ENCODE measurements at regions not wholly inside any gene's neighbourhood (a gene's known extent, or its start where the extent isn't known, plus 50 kb on each side); places are given as distances from the start of the nearest gene placed in this dataset.

DNA sequence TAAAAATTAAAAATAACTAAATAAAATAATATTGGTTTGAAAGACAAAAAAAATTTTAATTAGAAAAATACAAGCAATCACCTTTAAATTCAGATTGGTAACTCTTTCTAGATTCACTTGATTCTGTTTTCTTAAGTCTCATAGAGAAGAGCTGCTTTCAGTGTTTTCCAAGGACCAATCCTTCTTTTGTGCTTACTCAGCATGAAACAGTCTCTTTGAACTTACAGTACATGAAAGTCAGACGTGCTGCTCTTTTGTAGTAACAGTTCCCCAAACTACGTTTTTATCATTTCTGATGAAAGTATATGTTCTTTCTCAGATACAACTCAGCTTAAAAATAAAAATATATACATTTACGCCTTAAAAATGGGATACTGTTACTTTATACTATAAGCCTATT lies 171.9 kb upstream of the CCDC54 start:
- Histone ChIP-seq H3K4me3 (ENCODE audit: low read length) (no peak overlapping the region), H3K9ac (ENCODE audit: low read length) (no peak overlapping the region), H3K27me3 (ENCODE audit: low read depth, low read length) (peaks cover 11% of the 10 kb centered on the region), H3K9me3 (ENCODE audit: insufficient read depth, low read length) (no peaks in the 10 kb centered on the region), H3K4me1 (ENCODE audit: low read length) (0 out of 2 replicates have a peak, but pooled peaks cover 5% of the 10 kb centered on the region), H3K4me2 (ENCODE audit: low read length) (no peak overlapping the region), H3K36me3 (replicated peaks; ENCODE audit: low read depth, low read length) (no peaks in the 10 kb centered on the region), H3K79me2 (ENCODE audit: low read length) (no peaks in the 10 kb centered on the region), H3K27ac (ENCODE audit: low read length) (no peak overlapping the region), H4K20me1 (ENCODE audit: insufficient read depth, low read length) (no peaks in the 10 kb centered on the region), H2AFZ (ENCODE audit: low read depth, low read length) (no peak overlapping the region)
- no peak for TF ChIP-seq EZH2phosphoT487 (IDR thresholded peaks at IDR 0.05; ENCODE audit: low read depth)
- TF ChIP-seq, protein P1, sequence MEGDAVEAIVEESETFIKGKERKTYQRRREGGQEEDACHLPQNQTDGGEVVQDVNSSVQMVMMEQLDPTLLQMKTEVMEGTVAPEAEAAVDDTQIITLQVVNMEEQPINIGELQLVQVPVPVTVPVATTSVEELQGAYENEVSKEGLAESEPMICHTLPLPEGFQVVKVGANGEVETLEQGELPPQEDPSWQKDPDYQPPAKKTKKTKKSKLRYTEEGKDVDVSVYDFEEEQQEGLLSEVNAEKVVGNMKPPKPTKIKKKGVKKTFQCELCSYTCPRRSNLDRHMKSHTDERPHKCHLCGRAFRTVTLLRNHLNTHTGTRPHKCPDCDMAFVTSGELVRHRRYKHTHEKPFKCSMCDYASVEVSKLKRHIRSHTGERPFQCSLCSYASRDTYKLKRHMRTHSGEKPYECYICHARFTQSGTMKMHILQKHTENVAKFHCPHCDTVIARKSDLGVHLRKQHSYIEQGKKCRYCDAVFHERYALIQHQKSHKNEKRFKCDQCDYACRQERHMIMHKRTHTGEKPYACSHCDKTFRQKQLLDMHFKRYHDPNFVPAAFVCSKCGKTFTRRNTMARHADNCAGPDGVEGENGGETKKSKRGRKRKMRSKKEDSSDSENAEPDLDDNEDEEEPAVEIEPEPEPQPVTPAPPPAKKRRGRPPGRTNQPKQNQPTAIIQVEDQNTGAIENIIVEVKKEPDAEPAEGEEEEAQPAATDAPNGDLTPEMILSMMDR (IDR thresholded peaks at IDR 0.05; ENCODE audit: low read depth, low read length), result no peak

GRCh38 chr3:107206141-107206540 lies 171.1 kb upstream of the CCDC54 start:
- no peak for TF ChIP-seq EZH2phosphoT487 (IDR thresholded peaks at IDR 0.05; ENCODE audit: low read depth)
- TF ChIP-seq, protein P1 (IDR thresholded peaks at IDR 0.05; ENCODE audit: low read depth, low read length), result peak; percentile 77
- H3K4me1 ChIP-seq (ENCODE audit: low read length), result 0 out of 2 replicates have a peak, but pooled peaks cover 5% of the 10 kb centered on the region
- no peaks in the 10 kb centered on the region for H4K20me1 ChIP-seq (ENCODE audit: insufficient read depth, low read length)
- H3K4me2 ChIP-seq (ENCODE audit: low read length), result no peak overlapping the region
- no peaks in the 10 kb centered on the region for H3K79me2 ChIP-seq (ENCODE audit: low read length)
- no peaks in the 10 kb centered on the region for H3K36me3 ChIP-seq (replicated peaks; ENCODE audit: low read depth, low read length)
- H3K9ac ChIP-seq (ENCODE audit: low read length), result no peak overlapping the region
- no peak overlapping the region for H3K27ac ChIP-seq (ENCODE audit: low read length)
- no peaks in the 10 kb centered on the region for H3K9me3 ChIP-seq (ENCODE audit: insufficient read depth, low read length)
- H3K4me3 ChIP-seq (ENCODE audit: low read length), result no peak overlapping the region
- H3K27me3 ChIP-seq (ENCODE audit: low read depth, low read length), result peaks cover 11% of the 10 kb centered on the region
- H2AFZ ChIP-seq (ENCODE audit: low read depth, low read length), result no peak overlapping the region

GRCh38 chr3:107206945-107207344 lies 170.3 kb upstream of the CCDC54 start:
- no peak overlapping the region for H2AFZ ChIP-seq (ENCODE audit: low read depth, low read length)
- H3K79me2 ChIP-seq (ENCODE audit: low read length), result no peaks in the 10 kb centered on the region
- H3K4me2 ChIP-seq (ENCODE audit: low read length), result no peak overlapping the region
- no peak overlapping the region for H3K9ac ChIP-seq (ENCODE audit: low read length)
- no peak overlapping the region for H3K4me3 ChIP-seq (ENCODE audit: low read length)
- H3K27ac ChIP-seq (ENCODE audit: low read length), result no peak overlapping the region
- H4K20me1 ChIP-seq (ENCODE audit: insufficient read depth, low read length), result no peaks in the 10 kb centered on the region
- H3K9me3 ChIP-seq (ENCODE audit: insufficient read depth, low read length), result no peaks in the 10 kb centered on the region
- TF ChIP-seq, protein P1 (IDR thresholded peaks at IDR 0.05; ENCODE audit: low read depth, low read length), result no peak
- TF ChIP-seq EZH2phosphoT487 (IDR thresholded peaks at IDR 0.05; ENCODE audit: low read depth), result no peak
- H3K27me3 ChIP-seq (ENCODE audit: low read depth, low read length), result peaks cover 11% of the 10 kb centered on the region
- no peaks in the 10 kb centered on the region for H3K36me3 ChIP-seq (replicated peaks; ENCODE audit: low read depth, low read length)
- 0 out of 2 replicates have a peak, but pooled peaks cover 5% of the 10 kb centered on the region for H3K4me1 ChIP-seq (ENCODE audit: low read length)

DNA sequence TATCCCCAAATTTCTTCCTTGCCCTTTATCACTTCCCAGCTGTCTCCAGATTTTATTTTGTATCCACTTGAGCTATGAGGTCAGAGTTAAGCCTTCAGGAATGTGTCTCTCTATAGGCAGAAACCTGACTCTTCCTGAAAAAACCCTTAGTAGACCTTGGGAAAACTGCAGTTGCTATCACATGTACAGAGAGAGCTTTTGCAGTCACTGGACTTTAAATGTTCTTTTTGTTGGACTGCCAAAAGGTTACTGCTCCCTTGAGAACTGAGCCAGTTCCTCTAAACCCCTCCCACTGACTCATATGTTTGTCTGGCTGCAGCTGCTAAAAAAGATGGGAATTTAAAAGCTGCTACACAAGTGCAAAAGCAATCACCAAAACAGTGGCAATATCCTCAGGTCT lies 169.1 kb upstream of the CCDC54 start:
- no peak overlapping the region for H3K4me2 ChIP-seq (ENCODE audit: low read length)
- no peaks in the 10 kb centered on the region for H3K9me3 ChIP-seq (ENCODE audit: insufficient read depth, low read length)
- H3K4me1 ChIP-seq (ENCODE audit: low read length), result peaks cover 15% of the 10 kb centered on the region
- peaks cover 11% of the 10 kb centered on the region for H3K27me3 ChIP-seq (ENCODE audit: low read depth, low read length)
- no peak overlapping the region for H2AFZ ChIP-seq (ENCODE audit: low read depth, low read length)
- no peaks in the 10 kb centered on the region for H4K20me1 ChIP-seq (ENCODE audit: insufficient read depth, low read length)
- H3K36me3 ChIP-seq (replicated peaks; ENCODE audit: low read depth, low read length), result no peaks in the 10 kb centered on the region
- H3K4me3 ChIP-seq (ENCODE audit: low read length), result no peak overlapping the region
- H3K9ac ChIP-seq (ENCODE audit: low read length), result no peak overlapping the region
- no peak for TF ChIP-seq EZH2phosphoT487 (IDR thresholded peaks at IDR 0.05; ENCODE audit: low read depth)
- TF ChIP-seq, protein P1 (IDR thresholded peaks at IDR 0.05; ENCODE audit: low read depth, low read length), result no peak
- no peaks in the 10 kb centered on the region for H3K79me2 ChIP-seq (ENCODE audit: low read length)
- H3K27ac ChIP-seq (ENCODE audit: low read length), result no peak overlapping the region
